ENCODE measurements at regions not wholly inside any gene's neighbourhood (a gene's known extent, or its start where the extent isn't known, plus 50 kb on each side); places are given as distances from the start of the nearest gene placed in this dataset.
"Not testable (repeated sequence)": the region's sequence is repeated elsewhere in the genome, so short reads cannot be mapped to it uniquely, and the experiment has no call there.

DNA sequence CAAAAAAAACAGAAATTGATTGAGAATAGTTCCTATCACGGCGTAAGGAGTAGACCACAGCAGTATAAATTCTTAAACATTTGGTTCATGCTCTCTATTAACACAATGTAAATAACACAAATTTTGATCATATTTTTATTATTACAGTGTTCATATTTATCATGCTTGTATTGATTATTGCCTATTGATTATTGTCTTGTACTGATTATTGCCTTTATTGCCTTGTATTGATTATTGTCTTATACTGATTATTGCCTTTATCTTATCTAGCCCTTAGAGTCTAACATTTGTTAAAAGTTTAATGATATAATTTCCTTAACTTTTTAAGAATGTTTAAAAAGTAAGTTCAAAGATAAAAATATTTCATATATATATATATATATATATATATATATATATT is 460.7 kb downstream of the KCNT2 start:
- H3K4me1 ChIP-seq, result no peaks in the 10 kb centered on the region
- H3K27ac ChIP-seq, result no peak overlapping the region
- TF ChIP-seq EP300 (IDR thresholded peaks at IDR 0.05), result no peak
- TF ChIP-seq, protein P1, sequence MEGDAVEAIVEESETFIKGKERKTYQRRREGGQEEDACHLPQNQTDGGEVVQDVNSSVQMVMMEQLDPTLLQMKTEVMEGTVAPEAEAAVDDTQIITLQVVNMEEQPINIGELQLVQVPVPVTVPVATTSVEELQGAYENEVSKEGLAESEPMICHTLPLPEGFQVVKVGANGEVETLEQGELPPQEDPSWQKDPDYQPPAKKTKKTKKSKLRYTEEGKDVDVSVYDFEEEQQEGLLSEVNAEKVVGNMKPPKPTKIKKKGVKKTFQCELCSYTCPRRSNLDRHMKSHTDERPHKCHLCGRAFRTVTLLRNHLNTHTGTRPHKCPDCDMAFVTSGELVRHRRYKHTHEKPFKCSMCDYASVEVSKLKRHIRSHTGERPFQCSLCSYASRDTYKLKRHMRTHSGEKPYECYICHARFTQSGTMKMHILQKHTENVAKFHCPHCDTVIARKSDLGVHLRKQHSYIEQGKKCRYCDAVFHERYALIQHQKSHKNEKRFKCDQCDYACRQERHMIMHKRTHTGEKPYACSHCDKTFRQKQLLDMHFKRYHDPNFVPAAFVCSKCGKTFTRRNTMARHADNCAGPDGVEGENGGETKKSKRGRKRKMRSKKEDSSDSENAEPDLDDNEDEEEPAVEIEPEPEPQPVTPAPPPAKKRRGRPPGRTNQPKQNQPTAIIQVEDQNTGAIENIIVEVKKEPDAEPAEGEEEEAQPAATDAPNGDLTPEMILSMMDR (IDR thresholded peaks at IDR 0.05), result no peak
- TF ChIP-seq POLR2A (IDR thresholded peaks at IDR 0.05), result no peak
- H3K9me3 ChIP-seq, result no peaks in the 10 kb centered on the region
- no peaks in the 10 kb centered on the region for H3K36me3 ChIP-seq
- H3K27me3 ChIP-seq, result no peaks in the 10 kb centered on the region
- no peak overlapping the region for H3K4me3 ChIP-seq
- WGBS, 2 donors, result 91 to 96% methylated on average over 2 of the region's 2 CpGs
- no peak for DNase-seq (ENCODE audit: low spot score in 2 of 2)

DNA sequence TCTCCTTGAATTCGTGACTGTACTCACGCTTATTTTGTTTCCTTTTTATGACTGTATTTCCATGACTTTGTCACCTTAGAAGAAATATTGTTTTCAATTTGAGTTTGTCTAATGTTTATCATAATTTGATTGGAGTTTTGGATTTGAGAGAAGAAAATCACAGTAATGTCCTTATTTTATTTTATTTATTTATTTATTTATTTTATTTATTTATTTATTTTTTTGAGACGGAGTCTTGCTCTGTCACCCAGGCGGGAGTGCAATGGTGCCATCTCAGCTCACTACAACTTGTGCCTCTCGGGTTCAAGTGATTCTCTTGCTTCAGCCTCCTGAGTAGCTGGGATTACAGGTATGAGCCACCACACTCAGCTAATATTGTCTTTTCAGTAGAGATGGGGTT is 463.1 kb downstream of the KCNT2 start:
- not testable (repeated sequence) for H3K27me3 ChIP-seq; H3K36me3 ChIP-seq; H3K27ac ChIP-seq; H3K4me1 ChIP-seq; H3K4me3 ChIP-seq; DNase-seq (ENCODE audit: low spot score in 2 of 2); H3K9me3 ChIP-seq
- 96 to 97% methylated on average over 5 of the region's 5 CpGs for WGBS, 2 donors

DNA sequence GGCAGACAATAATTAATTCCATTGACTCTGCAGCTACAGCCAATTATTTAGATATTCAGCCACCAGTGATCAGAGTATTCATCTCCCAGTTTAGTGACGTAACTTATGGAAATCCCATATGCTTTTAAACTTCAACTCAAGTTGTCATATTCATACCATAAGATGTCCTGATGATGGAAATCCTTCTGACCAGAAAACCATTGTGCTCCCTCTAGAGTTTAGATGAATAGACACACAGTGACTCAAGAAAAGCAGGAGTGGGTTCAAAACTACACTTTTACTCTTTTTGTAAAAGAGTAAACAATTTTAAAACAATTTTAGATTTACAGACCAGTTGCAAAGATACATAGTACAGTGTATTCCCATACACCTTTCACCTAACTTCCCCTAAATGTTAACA is 463.7 kb downstream of the KCNT2 start:
- no peaks in the 10 kb centered on the region for H3K9me3 ChIP-seq
- H3K27ac ChIP-seq, result no peak overlapping the region
- 94 to 96% methylated on average over 1 of the region's 1 CpG for WGBS, 2 donors
- TF ChIP-seq POLR2A (IDR thresholded peaks at IDR 0.05), result no peak
- TF ChIP-seq, protein P1 (IDR thresholded peaks at IDR 0.05), result no peak
- no peak for TF ChIP-seq EP300 (IDR thresholded peaks at IDR 0.05)
- DNase-seq (ENCODE audit: low spot score in 2 of 2), result no peak
- H3K27me3 ChIP-seq, result no peaks in the 10 kb centered on the region
- no peak overlapping the region for H3K4me3 ChIP-seq
- H3K4me1 ChIP-seq, result no peaks in the 10 kb centered on the region
- no peaks in the 10 kb centered on the region for H3K36me3 ChIP-seq

DNA sequence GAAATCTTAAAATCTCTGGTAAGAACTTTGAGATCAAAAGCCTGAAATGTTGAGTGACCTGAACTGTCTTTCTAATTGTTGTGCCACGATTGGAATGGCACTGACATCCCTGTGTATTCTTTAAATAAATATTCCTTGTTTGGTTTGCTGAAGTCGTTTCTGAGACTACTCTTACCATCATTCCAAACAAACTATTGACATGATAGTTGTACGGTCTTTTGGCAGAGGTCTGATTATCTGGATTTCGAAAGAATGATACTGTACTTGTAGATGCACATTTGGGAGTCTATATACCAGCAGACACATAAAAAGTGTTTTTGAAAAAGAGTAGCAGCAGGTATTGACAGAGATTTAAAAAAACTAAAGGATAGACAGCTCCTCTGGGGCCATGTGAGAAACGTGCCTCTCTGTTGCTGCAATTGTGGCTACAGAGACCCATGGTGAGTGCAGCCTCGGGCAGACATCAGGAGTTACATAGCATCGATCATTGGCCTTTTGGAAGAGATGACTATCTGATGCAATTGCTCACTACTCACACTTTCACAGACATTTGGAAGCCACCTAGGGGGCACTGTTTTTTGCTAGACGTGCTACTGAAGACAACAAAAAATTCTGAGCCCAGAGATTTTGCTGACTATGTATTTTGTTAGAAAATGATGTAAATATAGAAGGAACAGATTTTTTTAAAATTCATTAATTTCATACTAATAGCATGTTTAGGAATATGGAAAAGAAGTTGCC is 464.5 kb downstream of the KCNT2 start:
- DNase-seq (ENCODE audit: low spot score in 2 of 2), result no peak
- Histone ChIP-seq H3K27me3 (no peaks in the 10 kb centered on the region), H3K27ac (no peak overlapping the region), H3K36me3 (no peaks in the 10 kb centered on the region), H3K4me3 (no peak overlapping the region), H3K9me3 (no peaks in the 10 kb centered on the region), H3K4me1 (no peaks in the 10 kb centered on the region)
- TF ChIP-seq POLR2A (IDR thresholded peaks at IDR 0.05), result no peak
- TF ChIP-seq, protein P1 (IDR thresholded peaks at IDR 0.05), result no peak
- no peak for TF ChIP-seq EP300 (IDR thresholded peaks at IDR 0.05)
- 68 to 71% methylated on average over 8 of the region's 8 CpGs for WGBS, 2 donors

DNA sequence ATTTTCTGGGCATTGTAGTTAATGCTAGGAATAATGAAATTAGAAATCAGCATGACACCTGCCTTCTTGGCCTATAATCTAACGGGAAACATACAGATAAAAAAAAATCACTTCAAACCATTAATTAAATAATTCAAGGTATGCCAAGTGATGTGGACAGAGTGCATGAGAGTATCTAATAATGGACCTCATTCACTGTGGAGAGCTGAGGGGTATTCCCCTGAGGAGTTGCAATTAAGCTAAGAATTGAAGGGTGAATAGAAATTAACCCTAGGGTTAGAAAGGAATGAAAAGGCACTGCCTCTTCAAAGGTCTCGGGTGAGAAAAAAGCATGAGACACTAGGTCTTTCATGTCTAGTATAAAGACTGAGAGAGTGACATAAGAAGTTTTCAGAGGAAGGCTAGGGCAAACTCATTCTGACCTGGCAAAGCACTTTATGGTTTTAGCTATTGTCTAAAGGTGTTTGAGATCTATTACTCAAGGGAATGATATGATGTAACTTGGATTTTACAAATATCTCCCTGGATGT is 466.1 kb downstream of the KCNT2 start:
- Histone ChIP-seq H3K9me3 (no peaks in the 10 kb centered on the region), H3K27ac (no peak overlapping the region), H3K27me3 (no peaks in the 10 kb centered on the region), H3K36me3 (no peaks in the 10 kb centered on the region), H3K4me1 (no peaks in the 10 kb centered on the region), H3K4me3 (no peak overlapping the region)
- TF ChIP-seq, protein P1 (IDR thresholded peaks at IDR 0.05), result no peak
- TF ChIP-seq EP300 (IDR thresholded peaks at IDR 0.05) (no peak), POLR2A (IDR thresholded peaks at IDR 0.05) (no peak)
- no peak for DNase-seq (ENCODE audit: low spot score in 2 of 2)
- WGBS, 2 donors, result 40 to 52% methylated on average over 2 of the region's 2 CpGs
